H9 (cell line): ENCODE measurements at regions not wholly inside any gene's neighbourhood (a gene's known extent, or its start where the extent isn't known, plus 50 kb on each side); places are given as distances from the start of the nearest gene placed in this dataset.

ENCODE experiments used
- DNase-seq: peaks from one replicate; pipeline ENCODE4 v3.0.0-alpha.2; 2017
- H2AFZ ChIP-seq: one replicate; pipeline ENCODE4 v1.6.1; 2013; ENCODE audit warnings: mild to moderate bottlenecking, low read length, control low read depth, moderate library complexity
- H2AK5ac ChIP-seq: 2 replicates; pipeline ENCODE4 v1.6.1; 2013; ENCODE audit warnings: low read length, control low read depth, mixed read lengths; ENCODE audit not compliant: insufficient read length
- H2BK120ac ChIP-seq: one replicate; pipeline ENCODE4 v1.6.1; 2013; ENCODE audit warnings: low read depth, mild to moderate bottlenecking, low read length, control low read depth, inconsistent platforms; ENCODE audit not compliant: poor library complexity, severe bottlenecking
- H2BK12ac ChIP-seq: 2 replicates; pipeline ENCODE4 v1.6.1; 2013; ENCODE audit warnings: low read length, control low read depth, mixed read lengths, low read depth; ENCODE audit not compliant: insufficient read length
- H2BK15ac ChIP-seq: 2 replicates; pipeline ENCODE4 v1.6.1; 2013; ENCODE audit warnings: low read depth, low read length, control low read depth
- H2BK20ac ChIP-seq: one replicate; pipeline ENCODE4 v1.6.1; 2013; ENCODE audit warnings: low read depth, mild to moderate bottlenecking, low read length, control low read depth, inconsistent platforms; ENCODE audit not compliant: poor library complexity, severe bottlenecking
- H2BK5ac ChIP-seq: 2 replicates; pipeline ENCODE4 v1.6.1; 2013; ENCODE audit warnings: low read length, control low read depth, mixed read lengths; ENCODE audit not compliant: insufficient read length
- H3K14ac ChIP-seq: 2 replicates; pipeline ENCODE4 v1.6.1; 2013; ENCODE audit warnings: low read length, control low read depth; ENCODE audit not compliant: insufficient read depth
- H3K18ac ChIP-seq: 2 replicates; pipeline ENCODE4 v1.6.1; 2013; ENCODE audit warnings: low read depth, mild to moderate bottlenecking, mixed read lengths, low read length, control low read depth; ENCODE audit not compliant: insufficient read length
- H3K23ac ChIP-seq: 2 replicates; pipeline ENCODE4 v1.6.1; 2013; ENCODE audit warnings: low read length, control low read depth, mixed read lengths, low read depth; ENCODE audit not compliant: insufficient read length
- H3K23me2 ChIP-seq: 2 replicates; pipeline ENCODE4 v1.6.1; 2013; ENCODE audit warnings: low read depth, mild to moderate bottlenecking, mixed read lengths, low read length, control low read depth; ENCODE audit not compliant: insufficient read length, poor library complexity, severe bottlenecking
- H3K27ac ChIP-seq: 2 replicates; pipeline ENCODE4 v1.5.1; 2013; ENCODE audit warnings: low read length, control low read depth, mixed read lengths, low read depth; ENCODE audit not compliant: insufficient read length
- H3K27me3 ChIP-seq: 2 replicates; pipeline ENCODE4 v1.6.1; 2013; ENCODE audit warnings: low read length, control low read depth, inconsistent platforms; ENCODE audit not compliant: insufficient read depth
- H3K4ac ChIP-seq: 2 replicates; pipeline ENCODE4 v1.6.1; 2013; ENCODE audit warnings: low read depth, mild to moderate bottlenecking, control low read depth, inconsistent platforms, low read length, moderate library complexity
- H3K4me1 ChIP-seq: 2 replicates; pipeline ENCODE4 v1.6.1; 2013; ENCODE audit warnings: low read length, control low read depth, inconsistent platforms; ENCODE audit not compliant: insufficient read depth
- H3K4me2 ChIP-seq: 2 replicates; pipeline ENCODE4 v1.6.1; 2013; ENCODE audit warnings: low read length, control low read depth, mixed read lengths; ENCODE audit not compliant: insufficient read length, insufficient read depth
- H3K56ac ChIP-seq: 2 replicates; pipeline ENCODE4 v1.6.1; 2013; ENCODE audit warnings: low read depth, mild to moderate bottlenecking, mixed read lengths, low read length, control low read depth; ENCODE audit not compliant: insufficient read length
- H3K79me1 ChIP-seq: 2 replicates; pipeline ENCODE4 v1.6.1; 2013; ENCODE audit warnings: low read depth, mild to moderate bottlenecking, moderate library complexity, low read length, control low read depth, inconsistent platforms; ENCODE audit not compliant: insufficient read depth, poor library complexity, severe bottlenecking
- H3K79me2 ChIP-seq: 2 replicates; pipeline ENCODE4 v1.6.1; 2013; ENCODE audit warnings: low read length, control low read depth, inconsistent platforms; ENCODE audit not compliant: insufficient read depth
- H3K9ac ChIP-seq: 2 replicates; pipeline ENCODE4 v1.6.1; 2013; ENCODE audit warnings: low read length, control low read depth, mixed read lengths; ENCODE audit not compliant: insufficient read length; ENCODE audit errors: extremely low read depth
- H3K9me3 ChIP-seq: one replicate; pipeline ENCODE4 v1.6.1; 2013; ENCODE audit warnings: low read depth, low read length, inconsistent platforms; ENCODE audit not compliant: control insufficient read depth
- H3T11ph ChIP-seq: one replicate; pipeline ENCODE4 v1.6.1; 2013; ENCODE audit warnings: mild to moderate bottlenecking, low read length, control low read depth, inconsistent platforms
- H4K20me1 ChIP-seq: one replicate; pipeline ENCODE4 v1.6.1; 2013; ENCODE audit not compliant: control insufficient read depth, insufficient read length, insufficient read depth
- H4K5ac ChIP-seq: 2 replicates; pipeline ENCODE4 v1.6.1; 2013; ENCODE audit warnings: low read depth, mild to moderate bottlenecking, mixed read lengths, low read length, control low read depth; ENCODE audit not compliant: insufficient read length
- H4K8ac ChIP-seq: replicated peaks from 2 replicates; pipeline ENCODE4 v1.6.1; 2013; ENCODE audit warnings: low read length, control low read depth, mixed read lengths, low read depth; ENCODE audit not compliant: insufficient read length
- H4K91ac ChIP-seq: 2 replicates; pipeline ENCODE4 v1.6.1; 2013; ENCODE audit warnings: low read depth, mild to moderate bottlenecking, moderate library complexity, mixed read lengths, low read length, control low read depth; ENCODE audit not compliant: insufficient read length
- H3K27ac Mint-ChIP-seq, 3 experiments: 2 replicates in 2 of 3; 3 replicates in 1 of 3; pipeline ENCODE4 v1.8.0; 2020 to 2021; ENCODE audit warnings: mixed read lengths in 3 of 3, mild to moderate bottlenecking in 1 of 3, moderate library complexity in 1 of 3
- H3K27me3 Mint-ChIP-seq: 2 replicates; pipeline ENCODE4 v1.8.0; 2021; ENCODE audit warnings: low read depth, mild to moderate bottlenecking, moderate library complexity, mixed read lengths
- H3K36me3 Mint-ChIP-seq, 3 experiments: 2 replicates in 2 of 3; 3 replicates in 1 of 3; pipeline ENCODE4 v1.8.0; 2020 to 2021; ENCODE audit warnings: low read depth in 3 of 3, mixed read lengths in 3 of 3; ENCODE audit not compliant: insufficient read depth in 1 of 3
- H3K4me1 Mint-ChIP-seq, 2 experiments: 2 replicates each; pipeline ENCODE4 v1.8.0; 2020; ENCODE audit warnings: mixed read lengths in 2 of 2
- H3K4me3 Mint-ChIP-seq, 2 experiments: 2 replicates in 1 of 2; 3 replicates in 1 of 2; pipeline ENCODE4 v1.8.0; 2020 to 2021; ENCODE audit warnings: mild to moderate bottlenecking in 2 of 2, mixed read lengths in 2 of 2, moderate library complexity in 1 of 2
- H3K9me3 Mint-ChIP-seq, 2 experiments: 2 replicates in 1 of 2; 3 replicates in 1 of 2; pipeline ENCODE4 v1.8.0; 2020; ENCODE audit warnings: mild to moderate bottlenecking in 2 of 2, mixed read lengths in 2 of 2, moderate library complexity in 1 of 2
- WGBS: extraction: QIAGEN DNeasy Blood & Tissue Kit; methylation state at CpG from one replicate; pipeline ENCODE4 v1.1.7; 2013; ENCODE audit warnings: missing lambda C conversion rate, low lambda C conversion rate, mixed read lengths; ENCODE audit not compliant: insufficient read length; ENCODE audit errors: extremely low coverage; 5-methylcytosine and 5-hydroxymethylcytosine counted together
- TF ChIP-seq, protein P1 (sequence below): fragments of 200-600 bp; sonication (generic); conservative IDR thresholded peaks from 3 replicates; pipeline ENCODE4 v1.8.0; 2021; ENCODE audit warnings: antibody characterized with exemption, mild to moderate bottlenecking

DNA sequence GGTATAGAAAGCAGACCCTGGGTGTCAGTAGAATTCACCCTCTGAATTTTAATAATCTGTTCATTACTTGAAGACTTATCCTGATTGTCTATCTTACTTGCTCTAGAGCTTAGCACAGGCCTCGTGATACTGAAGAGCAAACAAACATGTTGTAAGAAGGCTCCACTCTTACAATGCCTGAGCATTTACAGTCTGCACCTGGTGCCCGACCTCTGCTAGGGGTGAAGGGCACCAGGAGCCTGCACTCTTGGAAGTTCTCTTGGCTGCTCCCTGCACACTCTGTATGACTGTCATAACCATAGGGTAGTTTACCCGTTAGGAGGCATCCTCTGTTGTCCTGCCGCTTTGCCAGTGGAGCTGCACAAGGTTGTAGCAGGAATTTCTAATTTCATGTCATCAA lies 91.3 kb upstream of the NPY start:
- H3K23ac ChIP-seq, result no peak overlapping the region
- H3T11ph ChIP-seq, result no peak overlapping the region
- H3K27ac ChIP-seq, result no peak overlapping the region
- TF ChIP-seq, protein P1, sequence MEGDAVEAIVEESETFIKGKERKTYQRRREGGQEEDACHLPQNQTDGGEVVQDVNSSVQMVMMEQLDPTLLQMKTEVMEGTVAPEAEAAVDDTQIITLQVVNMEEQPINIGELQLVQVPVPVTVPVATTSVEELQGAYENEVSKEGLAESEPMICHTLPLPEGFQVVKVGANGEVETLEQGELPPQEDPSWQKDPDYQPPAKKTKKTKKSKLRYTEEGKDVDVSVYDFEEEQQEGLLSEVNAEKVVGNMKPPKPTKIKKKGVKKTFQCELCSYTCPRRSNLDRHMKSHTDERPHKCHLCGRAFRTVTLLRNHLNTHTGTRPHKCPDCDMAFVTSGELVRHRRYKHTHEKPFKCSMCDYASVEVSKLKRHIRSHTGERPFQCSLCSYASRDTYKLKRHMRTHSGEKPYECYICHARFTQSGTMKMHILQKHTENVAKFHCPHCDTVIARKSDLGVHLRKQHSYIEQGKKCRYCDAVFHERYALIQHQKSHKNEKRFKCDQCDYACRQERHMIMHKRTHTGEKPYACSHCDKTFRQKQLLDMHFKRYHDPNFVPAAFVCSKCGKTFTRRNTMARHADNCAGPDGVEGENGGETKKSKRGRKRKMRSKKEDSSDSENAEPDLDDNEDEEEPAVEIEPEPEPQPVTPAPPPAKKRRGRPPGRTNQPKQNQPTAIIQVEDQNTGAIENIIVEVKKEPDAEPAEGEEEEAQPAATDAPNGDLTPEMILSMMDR, result no peak
- no peak overlapping the region for H3K14ac ChIP-seq
- H3K4ac ChIP-seq, result no peak overlapping the region
- H4K91ac ChIP-seq, result no peak overlapping the region
- no peak overlapping the region for H2AK5ac ChIP-seq
- H3K23me2 ChIP-seq, result no peaks in the 10 kb centered on the region
- no peak overlapping the region for H2BK20ac ChIP-seq
- H2AFZ ChIP-seq, result no peak overlapping the region
- no peak overlapping the region for H2BK5ac ChIP-seq
- H3K9me3 ChIP-seq, result no peaks in the 10 kb centered on the region
- no peak for DNase-seq
- Mint-ChIP-seq H3K9me3 (no peaks in the 10 kb centered on the region), H3K4me3 (no peak overlapping the region), H3K27ac (no peak overlapping the region; a peak in 1 of 7 replicates), H3K36me3 (peaks cover 0 to 2% (median 0%) of the 10 kb centered on the region in 3 experiments; a peak in 1 of 7 replicates), H3K4me1 (peaks cover 4 to 11% of the 10 kb centered on the region in 2 experiments; a peak in 1 of 4 replicates), H3K27me3 (no peaks in the 10 kb centered on the region)
- H2BK120ac ChIP-seq, result no peak overlapping the region
- no peaks in the 10 kb centered on the region for H3K79me1 ChIP-seq
- H4K5ac ChIP-seq, result no peak overlapping the region
- H3K79me2 ChIP-seq, result no peaks in the 10 kb centered on the region
- no peak overlapping the region for H3K18ac ChIP-seq
- no peaks in the 10 kb centered on the region for H3K27me3 ChIP-seq
- WGBS, result no CpG with 5 or more reads among the region's 4 CpGs
- H3K9ac ChIP-seq, result no peak overlapping the region
- H3K4me1 ChIP-seq, result no peaks in the 10 kb centered on the region
- no peak overlapping the region for H4K8ac ChIP-seq
- H2BK12ac ChIP-seq, result no peak overlapping the region
- H2BK15ac ChIP-seq, result no peak overlapping the region
- H4K20me1 ChIP-seq, result no peaks in the 10 kb centered on the region
- H3K56ac ChIP-seq, result no peak overlapping the region
- no peak overlapping the region for H3K4me2 ChIP-seq
